MM.1S (cell line): ENCODE measurements at regions not wholly inside any gene's neighbourhood (a gene's known extent, or its start where the extent isn't known, plus 50 kb on each side); places are given as distances from the start of the nearest gene placed in this dataset.

ENCODE experiments used
- EZH2 ChIP-seq: fragments of 300-600 bp; sonication (generic); optimal IDR thresholded peaks from 2 replicates; pipeline ENCODE3; 2017; ENCODE audit warnings: low read depth, mild to moderate bottlenecking, antibody characterized with exemption, low read length, mixed read lengths
- EZH2phosphoT487 ChIP-seq: fragments of 300-600 bp; sonication (generic); IDR thresholded peaks from 2 replicates; pipeline ENCODE4 v1.6.1; 2018; ENCODE audit warnings: antibody characterized with exemption, low read length
- TF ChIP-seq, protein P1 (sequence below): fragments of 300-600 bp; sonication (generic); IDR thresholded peaks from 2 replicates; pipeline ENCODE4 v1.5.1; 2016; ENCODE audit warnings: antibody characterized with exemption, low read length, mixed read lengths

DNA sequence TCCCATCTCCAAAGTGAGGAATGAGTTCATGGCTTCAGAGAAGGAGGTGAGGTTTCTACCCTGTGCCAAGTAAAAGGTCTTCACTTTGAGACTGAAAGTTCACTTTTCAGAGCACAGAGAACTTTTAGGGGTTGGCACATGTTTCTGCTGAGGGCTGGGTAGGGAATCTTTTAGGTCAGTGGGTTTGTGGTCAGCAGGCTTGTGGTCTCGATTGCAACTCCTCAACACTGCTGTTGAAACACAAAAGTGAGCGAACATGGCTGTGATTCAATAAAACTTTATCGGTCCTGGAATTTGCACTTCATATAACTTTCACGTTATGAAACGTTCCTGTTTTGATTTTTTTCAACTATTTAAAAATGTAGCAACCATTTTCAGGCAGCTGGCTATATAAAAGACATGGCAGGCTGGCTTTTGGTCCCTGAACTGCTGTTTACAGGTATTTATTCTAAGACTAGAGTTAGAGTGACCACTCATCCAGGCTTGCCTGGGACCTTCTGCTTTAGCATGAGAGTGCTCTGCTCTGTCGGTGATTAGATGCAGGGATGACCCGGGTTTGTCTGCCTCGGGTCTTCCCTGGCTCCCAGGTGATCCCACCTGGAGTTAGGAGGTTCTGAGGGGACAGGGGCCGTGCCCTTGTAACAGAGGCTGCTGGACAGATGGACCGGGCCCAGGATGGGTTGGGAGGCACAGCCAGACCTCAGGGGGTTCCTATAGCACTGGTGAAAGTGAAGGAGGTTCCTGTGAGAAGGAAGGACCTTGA is 62.7 kb upstream of the TAF1B start:
- no peak for TF ChIP-seq EZH2
- TF ChIP-seq, protein P1, sequence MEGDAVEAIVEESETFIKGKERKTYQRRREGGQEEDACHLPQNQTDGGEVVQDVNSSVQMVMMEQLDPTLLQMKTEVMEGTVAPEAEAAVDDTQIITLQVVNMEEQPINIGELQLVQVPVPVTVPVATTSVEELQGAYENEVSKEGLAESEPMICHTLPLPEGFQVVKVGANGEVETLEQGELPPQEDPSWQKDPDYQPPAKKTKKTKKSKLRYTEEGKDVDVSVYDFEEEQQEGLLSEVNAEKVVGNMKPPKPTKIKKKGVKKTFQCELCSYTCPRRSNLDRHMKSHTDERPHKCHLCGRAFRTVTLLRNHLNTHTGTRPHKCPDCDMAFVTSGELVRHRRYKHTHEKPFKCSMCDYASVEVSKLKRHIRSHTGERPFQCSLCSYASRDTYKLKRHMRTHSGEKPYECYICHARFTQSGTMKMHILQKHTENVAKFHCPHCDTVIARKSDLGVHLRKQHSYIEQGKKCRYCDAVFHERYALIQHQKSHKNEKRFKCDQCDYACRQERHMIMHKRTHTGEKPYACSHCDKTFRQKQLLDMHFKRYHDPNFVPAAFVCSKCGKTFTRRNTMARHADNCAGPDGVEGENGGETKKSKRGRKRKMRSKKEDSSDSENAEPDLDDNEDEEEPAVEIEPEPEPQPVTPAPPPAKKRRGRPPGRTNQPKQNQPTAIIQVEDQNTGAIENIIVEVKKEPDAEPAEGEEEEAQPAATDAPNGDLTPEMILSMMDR, result no peak
- no peak for TF ChIP-seq EZH2phosphoT487
